ENCODE measurements at regions not wholly inside any gene's neighbourhood (a gene's known extent, or its start where the extent isn't known, plus 50 kb on each side); places are given as distances from the start of the nearest gene placed in this dataset.

DNA sequence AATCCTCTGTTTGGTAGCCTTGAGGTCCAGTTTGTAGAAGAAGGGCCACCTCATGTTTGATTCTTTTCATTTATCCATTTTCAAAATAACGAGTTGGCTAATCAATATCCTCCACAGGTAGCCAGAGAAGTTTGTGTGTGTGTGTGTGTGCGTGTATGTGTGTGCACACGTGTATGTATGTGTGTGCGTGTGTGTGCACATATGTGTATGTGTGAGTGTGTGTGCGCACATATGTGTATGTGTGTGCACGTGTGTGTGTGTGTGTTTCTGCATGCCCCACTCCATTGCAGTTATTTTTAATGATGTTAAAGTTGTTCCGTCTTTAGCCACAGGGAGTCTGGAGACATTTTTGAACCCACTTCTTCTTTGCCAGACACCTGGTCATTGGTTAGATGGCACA, 112.8 kb upstream of the PRKCQ start:
- no TSS peak for BruUV-seq (replicated peaks)
- H3K9ac ChIP-seq (replicated peaks; ENCODE audit: extremely low read depth, insufficient read depth, low read length) = no peak overlapping the region
- no peaks in the 10 kb centered on the region for H4K20me1 ChIP-seq (replicated peaks; ENCODE audit: control insufficient read depth, extremely low read depth, insufficient read depth, low read length)
- H3K27ac ChIP-seq (ENCODE audit: insufficient read depth, low read depth, low read length) = no peak overlapping the region
- dilution Hi-C loops (cut with MboI; ENCODE audit: extremely low pct_ligation_motif_present, low sequenced_read_pairs) = no loop called here
- DNase-seq (ENCODE audit: low read depth, low spot score) (no peak), FAIRE-seq (no peak)
- H2AFZ ChIP-seq (ENCODE audit: low read depth, low read length) = no peak overlapping the region
- POLR2A ChIA-PET = no interaction called here
- no peaks in the 10 kb centered on the region for H3K27me3 ChIP-seq (ENCODE audit: control insufficient read depth in 2 of 2, insufficient read depth in 2 of 2, low read length in 2 of 2)
- no peaks in the 10 kb centered on the region for H3K79me2 ChIP-seq (ENCODE audit: control insufficient read depth, insufficient read depth, low read length)
- no peaks in the 10 kb centered on the region for H3K9me3 ChIP-seq (replicated peaks; ENCODE audit: control insufficient read depth, insufficient read depth, low read length)
- no peaks in the 10 kb centered on the region for H3K36me3 ChIP-seq (ENCODE audit: control insufficient read depth in 2 of 2, extremely low read depth in 1 of 2, insufficient read depth in 2 of 2, low read length in 2 of 2)
- CTCF ChIA-PET = no interaction called here
- H3K4me3 ChIP-seq (replicated peaks in 1 of 3; ENCODE audit: insufficient read depth in 1 of 3, low read depth in 1 of 3, low read length in 3 of 3) = no peak overlapping the region
- no peaks in the 10 kb centered on the region for H3K9me1 ChIP-seq (replicated peaks; ENCODE audit: control insufficient read depth, extremely low read depth, insufficient read depth, low read length)
- TF ChIP-seq JUN (IDR thresholded peaks at IDR 0.05; ENCODE audit: borderline replicate concordance, insufficient read depth, insufficient read length, low read depth) = no peak
- intact Hi-C loops (cut with micrococcal nuclease) = no loop called here
- no peak overlapping the region for H3K4me2 ChIP-seq (ENCODE audit: insufficient read depth, low read length)
- H3K4me1 ChIP-seq (ENCODE audit: control insufficient read depth, extremely low read depth, insufficient read depth, low read length) = no peaks in the 10 kb centered on the region

DNA sequence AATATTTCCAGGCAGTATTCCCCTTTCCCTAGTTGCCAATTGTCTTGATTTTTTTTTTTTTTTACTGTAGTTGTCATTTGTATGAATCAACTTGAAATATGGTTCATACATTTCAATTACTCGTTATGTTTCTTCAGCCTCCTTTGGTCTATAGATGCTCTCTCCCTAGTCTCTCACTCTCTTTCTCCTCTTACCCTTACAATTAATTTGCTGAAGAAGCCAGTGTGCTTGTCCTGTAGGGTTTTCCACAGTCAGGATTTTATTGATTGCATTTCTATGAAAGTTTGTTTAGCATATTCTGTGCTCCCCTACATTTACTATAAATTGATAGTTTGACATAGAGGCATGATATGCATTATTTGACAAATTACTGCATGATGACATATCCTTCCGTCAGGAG, 112.0 kb upstream of the PRKCQ start:
- ChIA-PET POLR2A (no interaction called here), CTCF (no interaction called here)
- Histone ChIP-seq H3K9me3 (replicated peaks; ENCODE audit: control insufficient read depth, insufficient read depth, low read length) (no peaks in the 10 kb centered on the region), H3K79me2 (ENCODE audit: control insufficient read depth, insufficient read depth, low read length) (no peaks in the 10 kb centered on the region), H3K27me3 (ENCODE audit: control insufficient read depth in 2 of 2, insufficient read depth in 2 of 2, low read length in 2 of 2) (peaks cover 0 to 1% of the 10 kb centered on the region in 2 experiments), H3K4me1 (ENCODE audit: control insufficient read depth, extremely low read depth, insufficient read depth, low read length) (no peaks in the 10 kb centered on the region), H3K4me2 (ENCODE audit: insufficient read depth, low read length) (no peak overlapping the region), H3K27ac (ENCODE audit: insufficient read depth, low read depth, low read length) (no peak overlapping the region), H3K9me1 (replicated peaks; ENCODE audit: control insufficient read depth, extremely low read depth, insufficient read depth, low read length) (no peaks in the 10 kb centered on the region), H3K36me3 (ENCODE audit: control insufficient read depth in 2 of 2, extremely low read depth in 1 of 2, insufficient read depth in 2 of 2, low read length in 2 of 2) (no peaks in the 10 kb centered on the region), H3K4me3 (replicated peaks in 1 of 3; ENCODE audit: insufficient read depth in 1 of 3, low read depth in 1 of 3, low read length in 3 of 3) (no peak overlapping the region), H4K20me1 (replicated peaks; ENCODE audit: control insufficient read depth, extremely low read depth, insufficient read depth, low read length) (no peaks in the 10 kb centered on the region), H2AFZ (ENCODE audit: low read depth, low read length) (no peak overlapping the region), H3K9ac (replicated peaks; ENCODE audit: extremely low read depth, insufficient read depth, low read length) (no peak overlapping the region)
- FAIRE-seq (no peak), DNase-seq (ENCODE audit: low read depth, low spot score) (no peak)
- BruUV-seq (replicated peaks) = no TSS peak
- dilution Hi-C loops (cut with MboI; ENCODE audit: extremely low pct_ligation_motif_present, low sequenced_read_pairs) = no loop called here
- TF ChIP-seq FOS (IDR thresholded peaks at IDR 0.05; ENCODE audit: borderline replicate concordance, insufficient read depth, low read length) (no peak), MYC (IDR thresholded peaks at IDR 0.05; ENCODE audit: low read depth, low read length) (no peak), EZH2 (IDR thresholded peaks at IDR 0.05; ENCODE audit: borderline replicate concordance, low read depth, low read length, severe bottlenecking) (no peak), POLR2A (IDR thresholded peaks at IDR 0.05; ENCODE audit: low read depth, low read length) (no peak), POLR2AphosphoS5 (IDR thresholded peaks at IDR 0.05; ENCODE audit: insufficient read depth, low read depth, low read length) (no peak), JUN (IDR thresholded peaks at IDR 0.05; ENCODE audit: borderline replicate concordance, insufficient read depth, insufficient read length, low read depth) (no peak), GATA2 (IDR thresholded peaks at IDR 0.05; ENCODE audit: insufficient read depth, insufficient read length, low read depth, low read length) (no peak)
- TF ChIP-seq, protein P1, sequence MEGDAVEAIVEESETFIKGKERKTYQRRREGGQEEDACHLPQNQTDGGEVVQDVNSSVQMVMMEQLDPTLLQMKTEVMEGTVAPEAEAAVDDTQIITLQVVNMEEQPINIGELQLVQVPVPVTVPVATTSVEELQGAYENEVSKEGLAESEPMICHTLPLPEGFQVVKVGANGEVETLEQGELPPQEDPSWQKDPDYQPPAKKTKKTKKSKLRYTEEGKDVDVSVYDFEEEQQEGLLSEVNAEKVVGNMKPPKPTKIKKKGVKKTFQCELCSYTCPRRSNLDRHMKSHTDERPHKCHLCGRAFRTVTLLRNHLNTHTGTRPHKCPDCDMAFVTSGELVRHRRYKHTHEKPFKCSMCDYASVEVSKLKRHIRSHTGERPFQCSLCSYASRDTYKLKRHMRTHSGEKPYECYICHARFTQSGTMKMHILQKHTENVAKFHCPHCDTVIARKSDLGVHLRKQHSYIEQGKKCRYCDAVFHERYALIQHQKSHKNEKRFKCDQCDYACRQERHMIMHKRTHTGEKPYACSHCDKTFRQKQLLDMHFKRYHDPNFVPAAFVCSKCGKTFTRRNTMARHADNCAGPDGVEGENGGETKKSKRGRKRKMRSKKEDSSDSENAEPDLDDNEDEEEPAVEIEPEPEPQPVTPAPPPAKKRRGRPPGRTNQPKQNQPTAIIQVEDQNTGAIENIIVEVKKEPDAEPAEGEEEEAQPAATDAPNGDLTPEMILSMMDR (IDR thresholded peaks at IDR 0.05; ENCODE audit: extremely low read depth in 1 of 2, insufficient read depth in 1 of 2, low read depth in 1 of 2, low read length in 2 of 2) = no peak
- TF ChIP-seq, protein P2, sequence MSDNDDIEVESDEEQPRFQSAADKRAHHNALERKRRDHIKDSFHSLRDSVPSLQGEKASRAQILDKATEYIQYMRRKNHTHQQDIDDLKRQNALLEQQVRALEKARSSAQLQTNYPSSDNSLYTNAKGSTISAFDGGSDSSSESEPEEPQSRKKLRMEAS (IDR thresholded peaks at IDR 0.05; ENCODE audit: insufficient read depth, insufficient read length) = no peak
- intact Hi-C loops (cut with micrococcal nuclease) = no loop called here
